AG08396 (cell line): ENCODE measurements at regions not wholly inside any gene's neighbourhood (a gene's known extent, or its start where the extent isn't known, plus 50 kb on each side); places are given as distances from the start of the nearest gene placed in this dataset.
"Not testable (repeated sequence)": the region's sequence is repeated elsewhere in the genome, so short reads cannot be mapped to it uniquely, and the experiment has no call there.

Source experiments
- DNase-seq: peaks from one replicate; pipeline ENCODE4 v3.0.0; 2012; ENCODE audit warnings: low spot score, mixed read lengths

- DNase-seq = no peak
Measured at GRCh38 chr3:66808891-66809594, 189.1 kb upstream of the KBTBD8 start.

- no peak for DNase-seq
Measured at GRCh38 chr3:66809595-66809958, 188.5 kb upstream of the KBTBD8 start.

- no peak for DNase-seq
Measured at GRCh38 chr3:66812136-66812535, 186.0 kb upstream of the KBTBD8 start.

GRCh38 chr3:66812741-66813140 lies 185.4 kb upstream of the KBTBD8 start:
- no peak for DNase-seq

- DNase-seq = peak; percentile 33
Measured at GRCh38 chr3:66816090-66816761, 181.9 kb upstream of the KBTBD8 start.

GRCh38 chr3:66817951-66818557 lies 180.1 kb upstream of the KBTBD8 start:
- no peak for DNase-seq

GRCh38 chr3:66819993-66820501 lies 178.1 kb upstream of the KBTBD8 start:
- DNase-seq = no peak

GRCh38 chr3:66822186-66823008 lies 175.7 kb upstream of the KBTBD8 start:
- DNase-seq = peak; percentile 52

- DNase-seq = no peak
Measured at GRCh38 chr3:66823009-66823397, 175.1 kb upstream of the KBTBD8 start.

- DNase-seq = no peak
Measured at GRCh38 chr3:66823532-66823931, 174.6 kb upstream of the KBTBD8 start.

GRCh38 chr3:66825375-66825774 lies 172.7 kb upstream of the KBTBD8 start:
- DNase-seq = no peak

GRCh38 chr3:66827726-66828125 lies 170.4 kb upstream of the KBTBD8 start:
- DNase-seq = no peak

- DNase-seq = no peak
Measured at GRCh38 chr3:66828303-66828702, 169.8 kb upstream of the KBTBD8 start.

GRCh38 chr3:66830301-66830700 lies 167.8 kb upstream of the KBTBD8 start:
- no peak for DNase-seq

- DNase-seq = no peak
Measured at GRCh38 chr3:66831931-66832330, 166.2 kb upstream of the KBTBD8 start.

- no peak for DNase-seq
Measured at GRCh38 chr3:66836363-66837152, 161.5 kb upstream of the KBTBD8 start.

GRCh38 chr3:66838704-66839103 lies 159.4 kb upstream of the KBTBD8 start:
- DNase-seq = no peak

GRCh38 chr3:66839508-66839907 lies 158.6 kb upstream of the KBTBD8 start:
- DNase-seq = no peak

- DNase-seq = not testable (repeated sequence)
Measured at GRCh38 chr3:66842761-66843464, 155.2 kb upstream of the KBTBD8 start.

- no peak for DNase-seq
Measured at GRCh38 chr3:66851894-66852613, 146.1 kb upstream of the KBTBD8 start.
